ENCODE measurements at regions not wholly inside any gene's neighbourhood (a gene's known extent, or its start where the extent isn't known, plus 50 kb on each side); places are given as distances from the start of the nearest gene placed in this dataset.

DNA sequence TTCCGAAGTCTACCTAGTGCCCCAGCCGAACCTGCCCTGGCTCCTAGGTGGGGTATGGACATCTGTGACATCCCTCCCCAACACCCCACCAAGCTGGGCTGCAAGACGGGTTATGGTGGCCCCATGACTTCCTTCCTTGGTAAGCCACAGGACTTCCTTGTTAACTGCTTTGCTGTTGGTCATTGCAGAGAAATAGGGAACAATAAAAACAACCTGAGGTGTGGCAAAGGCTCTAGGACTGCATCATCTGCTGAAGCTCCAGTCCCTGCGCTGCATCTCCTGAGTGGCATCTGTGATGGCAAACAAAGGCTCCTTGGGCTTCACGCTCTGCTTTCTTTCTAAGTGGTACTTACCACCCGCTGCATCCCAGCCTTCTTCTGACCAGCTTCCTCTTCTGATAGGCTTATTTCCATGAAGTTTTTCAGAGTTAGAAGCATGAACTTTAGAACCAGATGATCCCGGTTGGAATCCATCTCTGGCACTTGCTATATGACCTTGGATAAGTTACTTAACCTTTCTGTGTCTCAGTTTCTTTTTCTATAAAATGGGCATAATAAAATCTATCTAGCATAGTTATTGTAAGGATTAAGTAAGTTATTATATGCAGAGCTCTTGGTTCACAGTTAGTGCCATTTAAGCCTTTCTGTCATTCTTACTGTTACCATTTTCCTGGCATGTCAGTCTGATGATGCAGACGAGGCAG lies 216.8 kb downstream of the RPS24 start:
- no peak for DNase-seq

DNA sequence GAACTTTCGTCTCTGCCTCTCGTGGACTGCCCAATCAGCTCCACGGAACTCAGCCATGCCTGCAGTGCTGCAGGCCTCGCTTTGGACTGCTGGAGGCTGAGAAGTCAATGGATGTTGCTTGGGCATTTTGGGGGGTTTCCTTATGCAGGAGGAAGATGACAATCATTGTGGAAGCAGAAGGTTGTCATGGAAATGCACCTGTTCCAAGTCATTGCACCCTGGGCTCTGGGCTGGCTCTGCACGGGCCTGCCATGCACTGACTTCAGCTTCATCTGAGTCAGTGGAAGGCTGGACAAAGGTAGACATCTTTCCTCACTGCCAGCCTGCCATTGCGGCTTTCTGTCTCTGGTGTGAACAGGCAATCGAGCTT lies 217.3 kb downstream of the RPS24 start:
- DNase-seq: no peak

DNA sequence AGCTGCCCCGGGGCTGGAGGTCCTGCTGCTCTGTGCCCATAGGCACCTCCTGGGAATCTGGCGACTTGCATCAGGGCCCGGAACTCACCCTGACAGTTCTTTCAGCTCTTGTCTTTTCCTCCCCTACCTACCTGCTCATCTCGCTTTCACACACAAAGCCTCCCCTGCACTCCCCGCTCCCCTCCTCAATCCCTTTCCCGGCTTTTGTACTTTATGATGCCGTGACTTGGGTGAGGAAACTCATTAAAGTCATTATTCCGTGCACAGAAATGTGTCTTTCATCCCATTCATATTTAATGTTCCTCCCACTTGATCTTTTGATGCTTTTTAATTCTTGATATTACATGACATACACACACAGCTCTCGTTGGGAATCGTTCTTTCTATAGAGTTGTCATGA lies 218.6 kb downstream of the RPS24 start:
- DNase-seq: no peak

DNA sequence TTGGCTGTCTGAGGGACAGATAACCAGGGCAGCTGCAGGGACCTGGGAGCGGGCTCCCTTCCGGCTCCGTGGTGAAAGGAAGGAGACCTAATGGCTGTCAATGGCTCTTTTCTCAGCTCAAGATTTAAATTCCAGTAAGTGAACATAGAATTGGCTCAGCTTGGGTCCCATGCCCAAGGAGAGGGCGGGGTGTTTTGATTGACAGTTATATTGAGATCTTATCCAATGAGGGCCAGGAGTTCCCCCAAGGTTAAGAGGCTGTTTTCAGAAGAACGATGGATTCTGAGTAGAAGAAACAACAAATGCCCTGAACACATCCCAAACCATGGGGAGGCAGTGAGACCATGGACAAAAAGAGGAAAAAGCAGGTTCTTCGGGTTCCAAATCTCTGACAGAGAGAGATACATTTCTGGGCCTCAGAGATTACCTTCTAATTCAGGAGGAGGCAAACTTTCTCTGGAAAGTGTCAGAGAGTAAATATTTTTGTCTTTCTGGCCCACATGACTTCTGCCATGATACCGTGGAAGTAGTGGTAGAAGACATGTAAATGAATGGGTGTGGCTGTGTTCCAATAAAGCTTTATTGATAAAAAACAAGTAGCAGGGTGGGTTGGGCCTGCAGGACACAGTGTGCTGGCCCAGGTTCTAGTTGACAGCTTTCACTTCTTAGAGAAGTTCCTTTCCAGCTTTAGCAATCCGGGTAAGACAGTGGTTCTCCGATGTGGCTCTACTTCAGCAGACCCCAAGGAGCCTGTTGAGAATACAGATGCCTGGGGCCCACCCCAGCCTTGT lies 219.6 kb downstream of the RPS24 start:
- DNase-seq: no peak

DNA sequence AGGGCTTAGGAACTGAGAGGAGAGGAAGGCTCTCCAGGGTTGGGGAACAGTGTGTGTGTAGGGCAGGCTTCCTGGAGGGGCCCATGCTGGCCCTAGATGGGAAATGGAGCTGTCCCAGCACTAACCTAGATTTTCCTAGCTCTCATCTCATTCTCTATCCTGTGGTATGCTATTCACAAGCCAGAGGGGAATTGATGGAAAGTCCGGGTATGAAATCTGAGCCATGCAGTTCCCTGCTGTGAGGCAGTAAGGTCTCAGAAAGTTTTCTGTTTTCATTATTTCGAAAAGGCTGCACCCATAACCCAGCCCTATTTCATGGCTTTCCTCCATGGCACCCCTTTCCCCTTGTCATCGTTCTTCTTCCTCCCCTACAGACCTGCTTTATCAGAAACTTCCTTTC lies 220.3 kb downstream of the RPS24 start:
- DNase-seq: no peak

DNA sequence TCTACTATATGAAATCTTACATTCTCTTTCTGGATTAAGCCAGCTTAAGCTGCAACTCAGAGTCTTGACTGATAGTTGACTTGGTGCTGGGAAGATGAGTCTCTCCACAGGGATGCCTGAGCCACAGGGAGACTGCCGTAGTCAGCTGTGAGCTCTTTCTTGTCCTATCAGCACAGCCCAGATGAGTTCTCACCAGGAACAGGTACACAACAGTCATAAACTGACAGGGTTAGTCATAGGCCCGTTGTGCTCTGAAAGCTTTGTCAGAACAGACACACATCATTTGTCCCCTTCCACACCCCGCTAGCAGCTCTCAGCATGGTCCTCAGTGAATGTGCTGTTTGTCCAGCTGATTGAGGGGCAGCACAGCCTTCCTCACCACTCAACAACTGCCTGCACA lies 221.6 kb downstream of the RPS24 start:
- DNase-seq: no peak

DNA sequence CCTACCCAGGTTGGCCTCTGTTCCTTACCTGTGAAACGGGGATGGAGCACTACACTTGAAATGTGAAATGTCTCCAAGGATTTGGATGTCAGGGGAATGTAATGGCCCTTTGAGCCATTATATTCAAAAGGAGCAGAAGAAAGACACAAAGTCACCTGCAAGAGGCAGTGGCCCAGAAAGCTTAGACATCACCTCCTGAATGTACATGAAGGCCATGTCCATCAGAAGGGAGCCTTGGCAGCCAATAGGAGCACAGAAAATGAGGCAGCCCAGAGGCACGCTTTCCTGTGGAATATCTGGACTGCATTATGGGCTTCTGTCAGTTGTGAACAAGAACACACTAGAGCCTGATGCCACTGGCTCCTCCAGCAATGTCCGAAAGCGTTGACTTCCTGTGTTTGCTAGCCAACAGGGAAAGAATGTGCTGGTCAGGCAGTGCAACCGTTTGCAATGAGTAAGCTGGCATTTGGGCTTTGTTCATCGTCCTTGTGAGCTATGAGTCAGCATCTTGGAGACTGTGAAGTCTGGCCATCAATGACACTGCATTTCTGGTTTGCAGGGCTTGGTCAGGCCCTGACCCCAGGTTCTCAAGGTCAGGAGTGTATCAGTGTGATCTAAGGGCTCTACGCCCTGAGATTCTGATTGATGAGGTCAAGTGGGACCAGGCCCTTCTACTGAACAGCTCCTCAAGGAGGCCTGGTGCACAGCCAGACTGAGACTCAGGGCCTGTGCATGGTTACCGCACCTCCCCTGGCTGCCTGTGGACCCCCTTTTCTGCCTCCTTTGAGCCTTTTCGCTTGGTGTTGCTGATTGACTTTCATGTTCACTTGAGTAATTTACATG lies 222.4 kb downstream of the RPS24 start:
- DNase-seq: no peak

DNA sequence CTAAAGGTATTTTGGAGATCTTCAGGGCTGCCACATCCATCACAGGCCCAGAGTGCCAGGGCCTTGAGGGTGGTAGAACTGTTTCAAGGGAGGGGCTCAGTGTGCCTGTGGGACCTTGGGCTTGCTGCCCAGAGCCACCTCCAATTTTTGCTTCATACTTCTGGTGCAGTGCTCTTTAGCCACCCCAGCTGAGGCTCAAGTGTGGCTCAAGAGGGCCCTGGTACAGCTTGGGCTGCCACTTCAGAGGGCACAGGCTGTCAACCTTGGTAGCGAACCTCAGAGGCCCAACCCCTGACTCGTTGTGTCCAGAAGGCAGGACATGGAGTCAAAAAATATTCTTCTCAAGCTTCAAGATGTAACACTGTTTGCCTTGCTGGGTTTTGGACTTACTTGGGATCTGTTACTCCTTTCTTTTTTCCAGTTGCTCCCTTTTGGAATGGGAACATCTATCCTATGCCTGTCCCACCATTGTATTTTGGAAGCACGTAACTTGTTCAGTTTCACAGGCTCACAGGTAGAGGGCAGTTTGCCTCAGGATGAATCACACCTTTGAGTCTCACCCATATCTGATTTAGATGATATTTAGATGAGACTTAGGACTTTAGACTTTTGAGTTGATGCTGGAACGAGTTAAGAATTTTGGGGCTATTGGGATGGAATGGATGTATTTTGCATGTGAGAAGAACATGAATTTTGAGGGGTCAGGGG lies 224.8 kb downstream of the RPS24 start:
- no peak for DNase-seq

DNA sequence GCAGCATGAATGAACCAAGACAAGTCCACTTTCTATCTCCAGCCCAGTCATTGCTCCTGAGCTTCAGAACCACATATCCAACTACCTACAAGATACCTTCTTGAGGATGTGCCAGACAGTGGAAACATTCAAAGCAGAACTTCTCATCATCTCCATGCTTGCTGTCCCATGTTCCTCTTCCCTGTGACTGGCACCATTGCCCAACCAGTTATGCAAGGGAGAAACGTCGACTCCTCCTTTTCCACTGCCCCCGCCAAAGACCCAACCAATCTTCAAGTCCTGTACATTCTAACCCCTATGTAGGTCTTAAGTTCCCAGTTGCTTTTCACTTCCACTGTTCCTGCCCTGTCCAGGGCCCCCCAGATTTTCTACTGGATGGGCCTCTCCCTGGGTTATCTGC lies 225.7 kb downstream of the RPS24 start:
- no peak for DNase-seq

DNA sequence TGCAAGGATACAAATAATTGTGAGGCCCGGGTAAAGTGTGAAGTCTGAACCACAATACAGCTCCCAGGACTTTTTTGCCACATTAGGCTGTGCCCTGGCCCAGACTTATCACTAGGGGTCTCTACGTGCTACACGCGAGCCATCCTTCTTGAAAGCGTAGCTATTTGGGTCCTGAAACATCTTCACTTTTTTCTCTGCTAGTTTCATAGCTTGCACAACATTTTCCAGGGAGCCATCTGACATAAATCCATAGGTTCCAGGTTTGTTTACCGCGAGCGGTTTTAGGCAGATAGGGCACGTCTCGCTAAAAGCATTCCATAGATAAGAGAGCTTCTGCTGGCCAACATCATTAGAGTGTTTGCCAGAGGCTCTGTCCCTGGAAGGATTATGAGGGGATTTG lies 226.5 kb downstream of the RPS24 start:
- DNase-seq: no peak

DNA sequence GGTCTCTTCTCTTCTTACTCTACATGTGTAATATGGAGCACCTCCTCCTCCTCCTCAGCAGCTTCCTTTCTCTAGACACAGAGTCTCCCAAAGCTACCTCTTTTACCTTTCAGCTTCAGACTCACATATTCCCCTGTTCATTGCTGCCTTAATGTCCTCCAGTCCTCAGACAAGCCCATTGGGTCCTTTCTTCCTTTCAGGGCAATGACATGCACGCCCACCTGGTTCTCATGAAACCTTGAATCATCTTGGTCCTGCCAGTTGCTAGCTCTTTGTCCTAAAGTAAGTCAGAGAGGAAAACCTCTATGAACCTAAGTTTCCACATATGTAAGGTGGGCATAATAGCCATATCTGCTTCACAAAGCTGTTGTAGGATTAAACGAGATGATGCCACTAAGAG lies 227.0 kb downstream of the RPS24 start:
- DNase-seq: no peak

DNA sequence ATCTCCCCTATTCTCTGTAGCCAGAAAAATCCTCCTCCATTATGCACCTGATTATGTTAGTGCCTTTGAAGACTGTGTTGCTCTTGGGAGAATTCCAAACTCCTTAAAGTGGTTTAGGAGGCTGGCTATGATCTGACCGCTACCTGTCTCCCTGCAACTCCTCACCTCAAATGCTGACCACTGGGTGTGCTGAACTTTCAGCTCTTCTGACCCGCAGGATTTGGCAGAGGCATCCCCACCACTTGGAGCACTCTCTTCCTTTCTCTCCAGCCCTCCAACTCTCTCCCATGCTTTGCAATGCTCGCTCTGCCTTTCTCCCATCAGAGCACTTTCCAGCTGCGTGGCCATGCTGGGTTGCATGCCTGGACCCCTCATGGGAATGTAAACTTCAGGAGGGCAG lies 227.6 kb downstream of the RPS24 start:
- no peak for DNase-seq

DNA sequence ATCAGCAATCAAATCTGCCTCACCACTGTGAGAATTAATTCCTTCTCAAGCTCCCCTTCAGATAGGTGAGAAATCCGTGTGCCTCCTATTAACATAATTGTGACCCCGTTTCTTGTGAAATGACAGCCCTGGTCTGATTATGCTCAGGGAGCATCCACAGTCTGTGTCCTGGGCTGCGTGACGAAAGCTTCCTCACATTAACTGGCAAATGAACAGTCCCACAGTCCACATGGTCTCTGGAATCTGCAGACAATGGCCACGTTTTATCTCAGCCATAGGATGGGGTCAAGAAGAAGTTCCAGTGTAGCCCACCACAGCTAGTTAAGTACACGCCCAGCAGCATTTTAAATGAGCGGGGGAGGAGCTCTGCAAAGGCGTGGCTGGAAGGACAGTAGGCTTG lies 229.2 kb downstream of the RPS24 start:
- no peak for DNase-seq

DNA sequence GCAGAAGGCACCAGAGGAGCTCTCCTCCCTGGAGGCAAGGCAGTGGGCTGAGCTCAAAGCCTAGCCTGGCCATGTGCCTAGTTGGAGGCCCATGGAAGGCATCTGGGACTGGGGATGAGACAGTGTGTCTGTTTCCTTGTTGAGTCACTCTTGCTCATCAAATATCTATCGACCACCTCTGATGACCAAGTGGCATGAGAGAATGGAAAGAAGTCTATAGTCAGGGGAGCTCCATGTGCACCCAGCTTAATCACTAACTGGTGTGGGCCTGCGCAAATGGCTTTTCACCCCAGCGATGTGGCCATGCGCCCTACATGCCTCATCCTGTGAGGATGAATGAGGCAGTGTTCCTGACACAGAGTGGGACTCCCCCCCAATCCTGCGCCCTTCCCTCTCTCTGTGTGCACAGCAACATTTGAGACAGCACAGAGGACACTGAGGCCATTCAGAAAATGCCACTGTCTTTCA lies 229.9 kb downstream of the RPS24 start:
- DNase-seq: no peak

DNA sequence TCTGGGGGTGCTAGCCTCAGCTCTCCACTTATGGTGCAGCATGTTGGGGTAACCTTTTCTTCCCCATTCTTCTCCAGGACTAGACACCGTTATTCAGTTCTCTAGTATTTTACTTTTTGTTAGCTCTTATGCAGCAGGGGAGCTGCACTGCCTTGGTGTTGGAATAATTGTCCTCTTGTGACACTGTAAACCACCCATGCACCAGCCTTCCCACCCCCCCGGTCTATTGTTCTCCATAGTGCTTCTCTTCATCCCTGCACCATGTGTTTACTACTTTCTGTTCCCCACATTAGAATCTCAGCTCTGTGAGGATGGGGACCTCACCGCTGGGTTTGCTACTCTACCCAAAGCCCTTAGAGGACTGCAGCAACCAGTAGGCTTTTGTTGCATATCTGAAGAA lies 230.7 kb downstream of the RPS24 start:
- no peak for DNase-seq

DNA sequence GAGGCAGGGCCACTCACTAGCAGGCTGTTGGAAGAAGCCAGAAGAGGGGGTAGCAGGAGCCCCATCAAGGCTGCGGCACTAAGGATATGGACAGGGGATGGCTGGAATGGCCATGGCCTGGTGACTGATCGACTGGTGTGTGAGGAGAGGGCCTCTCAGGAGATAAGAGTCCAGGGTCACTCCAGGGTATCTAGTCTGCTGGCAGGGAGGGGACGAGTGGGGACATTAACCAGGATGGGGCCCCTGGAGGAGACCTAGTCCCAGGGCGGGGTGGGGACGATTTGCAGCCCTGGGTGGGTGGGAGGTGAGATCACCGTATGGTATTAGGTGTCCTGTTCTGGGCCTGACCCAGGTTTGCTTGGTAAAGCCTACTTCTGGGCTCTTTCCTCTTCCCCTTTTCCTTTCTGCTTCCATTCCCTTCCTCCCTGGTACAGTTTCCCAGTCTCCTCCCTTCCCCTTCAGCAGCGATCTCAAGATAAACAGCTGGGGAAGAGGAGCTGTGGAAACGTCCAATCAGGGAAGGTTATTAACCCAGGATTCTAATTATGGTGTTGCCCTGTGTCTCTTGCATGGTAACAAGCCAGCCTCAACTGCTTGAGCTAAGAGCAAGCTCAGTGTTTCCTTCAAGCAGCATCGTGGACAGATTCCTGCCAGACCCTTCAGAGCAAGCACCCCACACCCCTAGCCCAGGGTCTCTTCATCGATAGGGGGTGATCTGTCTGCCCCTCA lies 233.2 kb downstream of the RPS24 start:
- no peak for DNase-seq

DNA sequence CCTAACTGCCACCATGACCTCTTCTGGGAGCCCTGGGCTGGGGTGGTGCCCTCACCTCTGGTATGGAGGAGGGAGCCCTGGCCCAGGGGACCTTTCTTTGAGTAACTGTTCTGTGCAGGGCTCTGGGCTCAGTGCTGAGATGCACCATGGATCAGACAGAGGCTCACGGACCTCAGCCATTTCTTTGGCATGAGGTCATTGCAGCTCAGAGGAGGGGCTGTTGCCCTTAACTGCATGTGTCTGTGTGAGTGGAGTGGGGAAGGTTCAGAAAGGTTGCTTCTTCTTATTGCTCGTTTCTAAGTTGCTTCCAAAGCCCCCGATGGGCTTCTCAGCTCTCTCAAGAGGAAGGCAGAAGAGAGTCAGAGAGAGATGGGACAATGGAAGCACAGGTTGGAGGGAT lies 233.9 kb downstream of the RPS24 start:
- DNase-seq: no peak

DNA sequence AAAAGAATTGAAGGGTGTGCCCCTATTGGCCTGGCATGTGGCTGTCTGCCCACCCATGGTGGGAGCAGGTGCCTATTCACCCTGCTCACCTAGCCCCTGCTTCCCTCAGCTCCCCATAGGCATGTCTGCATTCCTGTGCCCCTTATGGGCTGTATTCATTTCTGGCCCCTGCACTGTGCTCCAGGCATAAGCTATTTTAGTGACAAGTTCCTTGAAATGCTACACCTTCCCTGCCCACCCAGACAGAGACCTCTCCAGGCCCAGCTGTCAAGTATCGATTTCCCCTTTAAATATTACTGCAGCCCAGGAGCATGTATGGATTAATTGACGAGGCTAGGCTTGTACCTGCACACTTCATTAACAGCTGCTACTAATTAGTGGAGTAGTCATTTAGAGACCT lies 235.4 kb downstream of the RPS24 start:
- no peak for DNase-seq

DNA sequence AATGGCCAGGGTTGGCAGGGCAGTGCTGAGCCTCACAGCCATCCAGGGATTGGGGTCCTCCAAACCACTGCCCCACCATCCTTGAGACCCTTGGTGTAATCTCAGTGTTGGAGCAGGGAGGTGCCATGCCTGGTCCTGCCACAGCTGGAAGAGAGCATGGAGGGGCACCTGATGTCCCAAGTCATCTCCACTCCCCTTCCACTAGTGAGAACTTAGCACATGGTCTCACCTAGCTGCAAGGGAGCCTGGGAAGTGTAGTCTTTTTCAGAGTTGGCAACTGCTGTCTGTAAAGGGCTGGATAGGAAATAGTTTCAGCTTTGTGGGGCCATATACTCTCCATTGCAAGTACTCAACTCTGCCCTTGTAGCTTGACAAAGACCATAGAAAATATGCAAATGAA lies 238.7 kb downstream of the RPS24 start:
- DNase-seq: no peak

DNA sequence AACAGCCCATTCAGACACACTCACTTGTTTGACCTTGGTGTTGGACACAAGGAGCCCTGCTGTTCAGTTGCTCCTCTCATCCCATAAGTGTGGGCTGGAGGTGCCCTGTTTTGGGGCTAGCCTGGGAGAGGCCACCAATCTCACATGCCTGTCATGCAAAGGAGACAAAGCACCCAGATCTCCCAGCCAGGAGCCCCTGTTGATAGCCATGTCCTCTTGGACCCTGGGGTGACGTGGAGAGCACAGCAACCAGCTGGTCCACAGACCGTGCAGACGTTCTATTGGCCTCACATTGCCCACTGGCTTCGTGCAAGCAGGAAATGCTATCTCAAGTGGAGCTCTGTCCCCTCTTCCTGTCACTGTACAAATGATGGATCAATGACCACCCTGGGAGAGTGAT lies 240.8 kb downstream of the RPS24 start:
- DNase-seq: no peak

DNA sequence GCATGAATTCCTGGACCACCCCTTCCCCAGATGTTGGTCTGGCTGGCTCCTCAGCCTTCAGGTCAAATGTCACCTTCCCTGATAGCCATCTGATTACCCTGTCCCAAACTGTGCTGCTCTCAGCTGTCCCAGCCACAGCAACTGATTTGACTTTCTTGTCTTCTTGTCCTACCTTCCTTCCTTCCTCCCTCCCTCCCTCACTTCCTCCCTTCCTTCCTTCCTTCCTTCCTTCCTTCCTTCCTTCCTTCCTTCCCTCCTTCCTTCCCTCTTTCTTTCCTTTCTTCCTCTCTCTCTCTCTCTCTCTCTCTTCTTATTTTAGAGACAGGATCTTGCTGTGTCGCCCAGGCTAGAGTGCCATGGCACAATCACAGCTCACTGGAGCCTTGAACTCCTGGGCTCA lies 242.5 kb downstream of the RPS24 start:
- DNase-seq: no peak

DNA sequence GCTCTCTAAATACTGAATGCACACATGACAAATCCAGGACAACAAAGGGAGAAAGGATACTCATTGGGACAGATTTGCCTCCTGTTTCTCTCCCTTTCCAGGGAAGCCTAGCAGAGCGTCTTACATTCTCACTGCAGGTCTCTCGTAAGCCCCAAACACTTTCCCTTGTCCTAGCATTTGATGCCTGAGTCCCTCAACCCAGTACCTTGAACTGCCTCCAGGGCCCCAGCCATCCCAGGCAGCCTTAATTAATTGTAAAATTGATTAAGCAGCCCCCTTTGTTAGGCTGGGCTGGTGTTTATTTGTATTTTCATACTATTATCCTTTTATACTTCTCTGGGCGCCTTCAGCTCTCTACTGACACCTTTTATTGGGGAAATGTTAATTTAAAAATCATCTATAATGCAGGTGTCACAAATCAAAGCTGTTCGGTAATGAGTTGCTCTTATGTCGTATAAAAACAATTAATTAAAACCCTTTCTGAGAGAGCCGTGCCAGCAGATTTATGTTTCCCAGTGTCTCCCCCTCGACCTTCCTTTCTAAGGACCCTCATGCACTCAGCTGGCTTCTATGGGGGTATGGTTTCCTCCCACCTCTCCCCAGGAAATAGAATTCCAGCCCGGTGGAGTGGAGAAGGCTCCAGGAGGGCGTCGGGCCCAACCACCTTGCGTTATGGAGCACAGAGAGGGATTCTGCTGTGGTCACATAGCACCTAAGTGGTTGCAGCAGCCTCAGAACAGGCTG lies 243.8 kb downstream of the RPS24 start:
- DNase-seq: no peak

Measured in NCI-H774 (cell line).